GM18868 (cell line): ENCODE measurements at regions not wholly inside any gene's neighbourhood (a gene's known extent, or its start where the extent isn't known, plus 50 kb on each side); places are given as distances from the start of the nearest gene placed in this dataset.
"Not testable (repeated sequence)": the region's sequence is repeated elsewhere in the genome, so short reads cannot be mapped to it uniquely, and the experiment has no call there.

ENCODE experiments used
- ATAC-seq: cut with Tn5 transposase; IDR thresholded peaks from one replicate; pipeline ENCODE4 v1.9.1; 2021; ENCODE audit warnings: mild to moderate bottlenecking, moderate library complexity; ENCODE audit not compliant: unreplicated experiment

DNA sequence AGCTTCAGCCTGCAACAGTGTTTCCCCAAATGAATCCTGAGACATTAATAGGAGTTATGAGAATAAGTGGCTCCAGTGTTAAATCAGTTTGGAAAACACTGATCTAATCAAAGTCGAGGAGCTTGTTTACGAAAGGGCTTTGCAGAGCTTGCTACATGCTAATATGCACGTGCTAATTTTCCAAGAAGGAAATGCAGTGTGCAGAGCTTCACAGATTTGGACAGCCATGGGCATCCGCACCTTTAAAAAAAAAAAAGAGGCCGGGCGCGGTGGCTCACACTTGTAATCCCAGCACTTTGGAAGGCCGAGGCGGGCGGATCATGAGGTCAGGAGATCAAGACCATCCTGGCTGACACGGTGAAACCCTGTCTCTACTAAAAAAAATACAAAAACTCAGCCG lies 79.7 kb upstream of the LMO2 start:
- not testable (repeated sequence) for ATAC-seq

DNA sequence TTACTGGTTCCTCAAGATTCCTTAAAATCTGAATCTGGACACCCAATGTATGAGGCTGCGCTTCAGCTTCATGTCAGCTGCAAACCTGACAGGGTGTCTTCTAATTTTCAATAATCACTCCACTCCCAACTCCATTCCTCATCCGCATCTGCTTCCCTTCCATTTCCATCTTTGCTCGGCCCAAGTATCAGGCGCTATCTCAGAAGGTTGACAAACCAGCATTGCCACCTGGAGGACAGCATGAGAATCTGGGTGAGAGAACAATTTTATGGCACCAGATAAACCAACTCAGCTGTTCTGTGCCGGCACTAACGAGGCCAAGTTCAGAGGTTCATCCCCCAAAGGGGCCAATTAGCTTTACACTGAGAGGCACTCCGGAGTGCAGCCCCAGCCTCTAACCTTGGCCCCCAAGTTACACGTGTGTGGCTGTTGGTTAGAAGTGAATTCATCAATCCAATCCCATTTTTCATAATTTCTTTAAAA lies 79.1 kb upstream of the LMO2 start:
- peak; percentile 64 for ATAC-seq

DNA sequence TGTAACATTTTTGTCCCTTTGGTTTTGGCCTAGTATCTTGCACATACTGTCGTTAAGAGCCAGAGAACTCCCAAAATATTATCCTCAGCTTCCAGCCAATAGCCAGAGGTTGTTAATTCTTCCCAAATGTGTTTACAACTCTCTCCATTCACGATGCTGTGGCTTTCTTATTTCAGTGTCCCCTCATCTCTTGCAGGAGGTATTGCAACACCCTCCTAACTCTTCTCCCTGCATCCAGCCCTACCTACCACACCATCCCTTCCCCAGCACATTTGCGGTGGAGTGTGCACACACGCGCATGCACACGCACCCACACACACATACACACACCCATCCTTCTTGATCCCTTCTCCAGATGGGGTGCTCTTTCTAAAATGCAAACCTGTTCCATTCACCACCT lies 75.6 kb upstream of the LMO2 start:
- no peak for ATAC-seq

DNA sequence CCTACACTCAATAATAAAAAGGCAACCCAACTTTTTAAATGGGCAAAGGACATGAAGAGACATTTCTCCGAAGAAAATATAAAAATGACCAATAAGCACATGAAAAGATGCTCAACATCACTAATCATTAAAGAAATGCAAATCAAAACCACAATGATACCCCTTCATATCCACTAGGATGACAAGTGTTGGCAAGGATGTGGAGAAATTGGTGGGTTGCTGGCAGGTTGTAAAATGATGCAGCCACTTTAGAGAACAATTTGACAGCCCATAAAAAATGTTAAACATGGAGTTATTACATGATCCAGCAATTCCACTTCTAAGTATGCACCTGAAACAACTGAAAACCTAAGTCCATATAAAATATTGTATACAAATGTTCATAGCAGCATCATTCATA lies 73.2 kb upstream of the LMO2 start:
- no peak for ATAC-seq

DNA sequence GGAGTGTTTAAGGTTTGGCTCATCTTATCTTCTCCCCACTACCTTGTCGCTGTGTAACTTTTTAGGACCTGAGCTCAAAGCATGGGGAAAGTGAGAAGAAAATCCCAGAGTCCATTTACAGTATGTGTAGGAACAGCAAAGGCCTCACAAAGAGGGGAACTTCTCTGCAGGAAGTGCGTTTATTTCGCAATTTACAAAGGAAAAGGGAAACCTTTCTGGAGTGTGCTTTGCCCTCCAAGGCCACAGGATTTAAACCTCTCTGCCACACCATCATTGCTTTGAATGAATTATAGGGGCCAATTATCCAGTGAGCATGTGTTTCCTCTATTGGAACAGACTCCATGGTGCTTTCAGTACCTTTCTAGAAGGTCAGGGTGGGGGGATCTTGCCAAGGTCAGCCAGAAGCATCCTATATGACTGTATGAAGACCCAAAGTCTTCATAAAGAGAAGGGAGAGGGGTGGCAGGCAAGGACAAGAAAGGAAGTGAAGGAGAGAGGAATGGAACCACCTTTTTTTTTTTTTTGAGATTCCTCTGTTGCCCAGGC lies 68.1 kb upstream of the LMO2 start:
- ATAC-seq = no peak

DNA sequence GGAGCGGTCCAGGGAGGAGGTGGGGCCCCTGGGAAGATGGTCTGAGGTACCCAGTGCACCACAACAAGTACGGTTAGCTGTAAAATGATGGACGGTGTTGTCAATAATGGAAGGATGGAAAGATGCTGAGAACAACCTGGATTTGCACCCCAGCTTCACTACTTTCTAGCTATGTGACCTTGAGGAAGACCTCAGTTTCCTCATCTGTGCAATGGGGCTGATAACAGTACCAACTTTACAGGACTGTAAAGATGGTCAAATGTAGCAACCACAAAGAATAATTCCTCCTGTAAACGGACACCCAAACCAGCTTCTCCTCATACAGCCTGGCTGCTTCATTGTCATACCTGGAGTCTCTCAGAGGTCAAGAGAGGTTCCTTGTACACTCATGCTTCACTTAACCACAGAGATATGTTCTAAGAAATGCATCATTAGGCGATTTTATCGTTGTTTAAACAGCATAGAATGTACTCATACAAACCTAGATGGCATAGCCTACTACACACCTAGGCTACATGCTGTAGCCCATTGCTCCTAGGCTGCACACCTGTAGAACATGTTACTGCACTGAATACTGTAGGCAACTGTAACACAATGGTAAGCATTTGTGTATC lies 65.5 kb upstream of the LMO2 start:
- no peak for ATAC-seq

DNA sequence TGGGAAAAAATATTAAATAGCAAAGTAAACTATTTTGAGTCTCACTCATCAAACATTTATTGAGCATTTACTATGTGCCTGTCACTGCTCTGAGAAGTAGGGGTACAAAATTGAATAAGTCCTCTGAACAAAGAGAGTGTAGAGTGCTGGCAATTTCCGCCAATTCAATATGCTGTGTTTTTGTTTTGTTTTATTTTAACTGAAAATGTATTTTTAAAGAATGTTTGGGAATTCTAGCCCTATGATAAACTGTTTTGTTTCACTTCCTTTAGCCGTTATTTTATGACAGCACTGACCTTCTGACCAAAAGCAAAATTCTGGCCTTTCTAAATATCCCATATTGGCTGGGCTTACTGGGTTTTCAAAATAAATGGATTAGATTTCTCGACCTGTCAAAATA lies 64.7 kb upstream of the LMO2 start:
- ATAC-seq = no peak

DNA sequence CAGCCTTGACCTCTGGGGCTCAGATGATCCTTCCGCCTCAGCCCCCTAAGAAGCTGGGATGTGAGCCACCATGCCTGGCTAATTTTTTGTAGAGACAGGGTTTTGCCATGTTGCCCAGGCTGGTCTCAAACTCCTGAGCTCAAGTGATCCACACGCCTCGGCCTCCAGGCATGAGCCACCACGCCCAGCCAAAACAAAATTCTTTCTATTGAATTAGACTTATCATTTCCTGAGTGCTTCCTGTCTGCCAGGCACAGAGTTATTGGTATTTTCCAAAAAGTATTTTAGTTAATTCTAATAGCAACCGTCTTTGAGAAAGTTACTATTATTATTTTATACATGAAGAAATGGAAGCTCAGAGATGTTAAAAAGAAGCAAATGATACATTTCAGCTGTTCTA lies 61.4 kb upstream of the LMO2 start:
- ATAC-seq = no peak

DNA sequence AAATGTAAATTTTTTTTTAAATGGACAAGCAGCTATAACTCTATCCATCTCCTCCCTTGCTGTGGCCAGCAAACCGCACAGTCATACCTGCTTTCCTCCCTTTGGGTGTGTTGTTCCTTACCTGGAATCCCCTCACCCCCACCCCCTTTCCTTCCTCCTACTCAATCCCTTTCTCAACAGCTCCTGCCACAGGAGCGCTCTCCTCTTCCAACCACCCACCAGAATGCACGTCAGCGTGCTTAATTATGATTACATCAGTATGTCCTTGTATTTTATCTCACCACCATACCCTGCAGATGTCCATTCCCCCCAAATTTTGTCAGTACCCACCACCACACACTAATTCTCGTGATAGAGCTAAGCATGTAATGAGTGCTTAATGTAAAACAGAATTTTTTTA lies 60.9 kb upstream of the LMO2 start:
- no peak for ATAC-seq

DNA sequence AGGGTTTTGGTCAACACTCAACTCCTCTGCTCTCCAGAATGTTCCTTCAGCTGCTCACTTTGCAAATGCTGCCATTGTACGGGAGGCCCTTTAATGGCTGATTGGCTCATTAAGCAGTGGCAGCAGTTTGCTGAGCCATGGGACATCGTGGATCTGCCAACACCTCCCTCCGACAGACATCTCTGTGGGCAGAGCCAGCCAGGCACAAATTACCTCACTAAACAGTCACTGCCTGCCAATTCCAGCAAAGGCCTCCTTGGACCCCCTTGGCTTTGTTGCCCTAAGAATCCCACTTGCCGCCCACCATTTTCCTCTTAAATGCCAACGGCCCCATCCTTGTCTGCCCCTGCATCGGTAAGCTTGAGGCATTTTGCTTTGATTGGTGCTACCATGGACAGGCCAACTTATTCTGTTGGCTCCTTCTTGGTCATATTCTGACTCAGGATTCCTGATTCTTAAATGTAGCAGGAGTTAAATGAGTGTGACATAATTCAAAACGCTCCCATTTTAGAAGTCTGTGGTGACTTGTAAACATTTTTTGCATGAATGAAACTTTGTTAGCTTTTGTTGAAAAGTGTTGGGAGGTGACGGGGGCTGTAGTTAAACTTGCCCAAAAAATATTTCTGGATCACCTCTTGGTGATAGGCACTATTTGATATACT lies 57.5 kb upstream of the LMO2 start:
- ATAC-seq = no peak

DNA sequence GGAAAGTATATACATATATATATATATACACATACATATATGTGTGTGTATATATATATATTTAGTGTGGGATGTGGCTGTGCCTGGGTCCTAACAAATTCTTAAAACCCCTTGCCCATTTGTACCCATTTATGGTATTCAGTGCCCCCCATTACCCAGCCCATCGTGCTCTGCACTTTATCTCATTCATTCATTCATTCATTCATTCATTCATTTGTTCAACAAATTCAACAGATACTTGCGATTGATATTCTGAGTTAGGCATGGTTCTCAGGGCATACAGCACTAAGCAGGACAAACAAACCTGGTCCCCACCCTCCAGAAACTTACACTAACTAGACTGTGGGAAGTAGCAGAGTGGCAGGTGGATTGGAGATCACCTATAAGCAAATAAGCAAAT lies 56.6 kb upstream of the LMO2 start:
- ATAC-seq = no peak

DNA sequence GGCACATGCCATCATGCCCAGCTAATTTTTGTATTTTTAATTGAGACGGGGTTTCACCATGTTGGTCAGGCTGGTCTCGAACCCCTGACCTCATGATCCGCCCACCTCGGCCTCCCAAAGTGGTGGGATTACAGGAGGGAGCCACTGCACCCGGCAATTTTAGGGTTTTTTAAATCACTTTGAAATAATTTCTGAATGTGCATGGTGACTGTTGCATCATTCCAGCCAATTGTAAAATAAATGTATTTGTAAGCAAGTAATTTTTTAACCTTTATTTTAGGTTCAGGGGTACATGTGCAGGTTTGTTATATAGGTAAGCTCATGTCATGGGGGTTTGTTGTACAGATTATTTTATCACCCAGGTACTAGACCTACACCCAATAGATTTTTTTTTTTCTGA lies 56.0 kb upstream of the LMO2 start:
- not testable (repeated sequence) for ATAC-seq

DNA sequence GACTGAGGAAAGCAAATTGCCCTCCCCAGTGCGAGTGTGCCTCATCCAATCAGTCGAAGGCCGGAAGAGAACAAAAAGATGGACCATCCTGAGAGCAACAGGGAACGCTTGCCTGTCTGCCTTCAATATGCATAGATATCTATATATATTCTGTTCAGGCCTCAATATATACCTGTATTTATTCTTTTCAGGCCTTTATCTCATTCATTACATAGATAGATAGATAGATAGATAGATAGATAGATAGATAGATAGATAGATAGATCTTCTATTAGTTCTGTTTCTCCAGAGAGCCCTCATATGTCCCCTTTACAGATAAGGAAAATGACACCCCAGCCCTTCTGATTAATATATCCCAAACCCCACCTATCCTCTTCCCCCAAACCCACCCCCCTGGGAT lies 55.1 kb upstream of the LMO2 start:
- ATAC-seq = no peak

DNA sequence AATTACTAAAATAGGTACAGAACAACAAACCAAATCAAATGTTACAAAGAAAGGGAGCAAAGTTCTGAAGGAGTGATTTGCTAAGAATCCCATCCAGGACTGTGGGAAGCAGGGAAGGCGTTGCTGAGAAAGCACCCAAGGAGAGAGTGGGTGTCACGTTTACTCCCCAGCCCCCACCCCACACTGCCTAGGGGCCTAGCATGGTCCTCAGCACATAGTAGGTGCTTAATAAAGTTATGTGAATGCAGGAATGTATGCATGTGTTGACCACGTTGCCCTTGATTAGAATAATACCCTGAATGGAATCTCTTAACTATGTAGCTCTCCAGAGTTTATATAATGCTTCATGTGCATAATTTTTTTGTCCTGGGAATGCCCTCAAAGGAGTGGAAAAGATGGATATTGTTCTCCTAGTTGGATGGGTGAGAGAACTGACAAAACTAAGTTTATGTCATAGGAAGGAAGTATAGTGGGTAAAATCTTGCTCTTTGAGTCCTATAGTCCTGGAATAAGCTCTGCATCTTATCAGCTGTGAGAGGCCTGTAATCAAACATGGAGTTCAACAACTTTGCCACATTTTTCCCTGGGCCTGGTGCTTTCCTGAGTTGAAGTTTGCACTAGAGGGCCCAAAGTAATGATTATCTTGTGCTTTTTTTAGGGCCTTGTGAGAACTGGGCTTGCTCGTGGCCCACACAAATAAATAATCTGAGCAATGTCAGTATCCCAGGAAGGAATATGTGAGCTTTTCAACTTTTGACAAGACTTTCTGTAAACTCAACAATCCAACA lies 53.8 kb upstream of the LMO2 start:
- ATAC-seq = no peak

DNA sequence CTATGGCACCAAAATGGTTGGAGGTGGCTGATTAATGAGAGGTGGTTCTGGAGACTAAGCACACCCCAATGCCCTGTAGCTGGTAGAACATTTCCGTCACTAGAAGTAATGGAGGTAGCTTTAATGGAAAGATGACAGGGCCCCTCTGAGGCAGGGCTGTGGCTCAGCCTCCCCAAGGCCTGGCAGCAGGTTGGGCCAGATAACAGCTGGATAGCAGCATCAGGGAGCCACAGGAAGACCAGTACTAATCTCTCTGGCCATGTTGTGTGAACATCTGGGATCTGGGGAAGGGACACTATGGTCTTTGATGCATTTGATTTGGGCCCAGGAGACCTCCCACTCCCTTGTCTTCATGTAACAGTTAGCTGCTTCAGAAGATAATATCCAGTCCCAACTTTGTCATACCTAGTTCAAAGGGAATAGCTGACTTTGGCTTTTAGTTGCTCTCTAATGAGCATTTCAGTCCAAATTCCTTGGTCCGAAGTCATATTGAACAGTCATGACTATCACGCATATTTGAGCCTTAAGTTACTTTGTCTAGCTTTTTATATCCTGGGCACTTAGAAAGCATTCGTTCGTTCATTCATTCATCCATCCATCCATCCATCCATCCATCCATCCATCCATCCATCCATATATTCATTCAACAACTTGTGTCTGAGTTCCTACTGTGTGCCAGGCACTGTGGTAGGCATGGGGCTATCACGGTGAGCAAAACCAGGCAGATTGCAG lies 53.0 kb upstream of the LMO2 start:
- no peak for ATAC-seq

DNA sequence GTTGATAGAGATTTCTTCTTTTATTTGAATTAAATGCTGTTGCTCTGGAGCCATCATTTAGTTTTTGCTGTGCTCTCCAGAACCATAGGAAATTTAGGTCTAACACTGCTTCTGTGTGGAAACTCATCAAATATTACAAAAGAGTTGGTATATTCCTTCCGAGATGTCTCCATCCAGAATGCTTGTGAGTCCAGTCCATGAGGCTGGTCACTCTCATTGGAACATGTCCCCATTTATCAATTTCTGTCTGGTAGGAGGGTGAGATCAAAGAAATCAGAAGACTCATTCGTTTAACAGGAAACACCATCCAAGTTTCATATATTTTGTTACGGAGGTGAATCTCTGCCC lies 52.4 kb upstream of the LMO2 start:
- no peak for ATAC-seq

DNA sequence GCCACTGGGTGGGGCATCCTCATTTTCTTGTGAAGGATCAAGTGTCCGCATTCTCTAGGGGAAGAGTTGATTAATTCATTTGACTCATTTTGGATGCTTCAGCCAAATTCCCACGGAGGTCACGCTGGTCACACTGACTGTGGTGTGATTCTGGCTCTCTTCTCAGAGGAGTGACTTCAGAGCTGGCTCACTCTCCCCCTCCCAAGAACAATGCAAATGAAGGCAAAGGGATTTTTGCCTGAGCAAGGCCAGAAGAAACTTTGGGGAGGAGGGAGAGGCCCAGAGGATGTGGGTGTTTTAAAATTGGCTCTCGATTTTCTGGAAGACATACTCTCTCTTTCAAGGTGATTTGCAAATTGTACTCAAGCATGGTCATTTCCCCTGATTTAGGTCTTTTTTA lies 51.1 kb upstream of the LMO2 start:
- ATAC-seq = peak; percentile 69

DNA sequence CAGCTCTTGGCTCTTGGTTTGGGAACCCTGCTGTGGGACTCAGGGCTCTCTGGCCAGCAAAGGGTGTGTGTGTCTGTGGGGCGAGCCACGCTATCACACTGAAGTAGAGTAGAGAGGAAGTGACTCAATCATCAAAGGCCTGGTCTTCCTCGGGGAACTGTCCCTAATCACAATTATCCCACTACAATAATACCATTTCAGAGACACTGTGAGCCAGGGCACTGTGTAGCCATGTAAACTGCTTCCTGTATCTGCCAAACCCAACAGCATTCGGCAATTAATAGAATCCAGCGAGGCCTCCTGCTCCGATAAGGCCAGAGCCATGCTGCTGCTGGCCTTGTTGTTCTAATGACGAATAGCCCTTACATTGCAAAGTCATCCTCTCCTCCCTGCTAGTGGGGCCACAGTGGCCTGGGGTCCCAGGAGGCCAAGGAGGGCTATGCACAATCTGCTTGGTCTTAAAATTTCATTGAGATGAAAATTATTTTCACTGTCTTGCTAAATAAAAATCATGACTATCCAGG lies 49.8 kb upstream of the LMO2 start:
- peak; percentile 44 for ATAC-seq
